ENCODE measurements at regions not wholly inside any gene's neighbourhood (a gene's known extent, or its start where the extent isn't known, plus 50 kb on each side); places are given as distances from the start of the nearest gene placed in this dataset.

DNA sequence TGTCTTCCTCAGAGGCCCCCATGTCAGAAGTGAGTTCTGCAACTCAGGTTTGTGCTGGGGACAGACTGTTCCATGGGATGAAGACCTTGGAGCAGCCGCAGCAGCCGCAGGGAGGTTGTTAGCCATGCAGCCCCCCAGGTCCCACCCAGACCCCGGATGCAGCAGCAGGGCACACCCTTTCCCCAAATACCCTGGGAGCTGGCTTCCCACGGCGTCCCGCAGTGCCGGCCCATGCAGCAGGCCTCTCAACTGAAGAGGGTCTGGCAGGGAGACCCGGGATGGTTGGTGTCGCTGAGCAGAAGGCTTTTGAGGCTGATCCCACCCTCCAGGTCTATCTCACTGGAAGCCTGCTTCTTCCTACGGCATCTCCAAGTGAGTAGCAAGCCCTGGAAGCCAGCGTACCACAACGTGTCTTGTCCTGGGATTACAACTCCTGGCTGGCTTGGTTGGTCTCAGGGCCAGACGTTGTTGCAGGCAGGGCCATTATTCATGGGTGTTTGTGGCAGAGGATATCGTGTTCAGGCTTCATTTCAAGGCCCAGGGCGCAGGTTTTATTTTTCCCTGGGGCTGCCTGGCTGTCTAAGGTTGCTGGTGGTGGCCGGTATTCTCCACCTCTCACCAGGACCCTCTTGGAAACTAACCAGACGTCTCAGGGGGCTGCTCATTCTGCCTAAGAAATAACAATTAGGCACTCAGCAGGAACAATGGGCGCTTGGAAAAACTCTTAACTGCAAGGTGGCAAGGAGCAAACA lies 223.2 kb downstream of the C16orf95 start:
- TF ChIP-seq, protein P1, sequence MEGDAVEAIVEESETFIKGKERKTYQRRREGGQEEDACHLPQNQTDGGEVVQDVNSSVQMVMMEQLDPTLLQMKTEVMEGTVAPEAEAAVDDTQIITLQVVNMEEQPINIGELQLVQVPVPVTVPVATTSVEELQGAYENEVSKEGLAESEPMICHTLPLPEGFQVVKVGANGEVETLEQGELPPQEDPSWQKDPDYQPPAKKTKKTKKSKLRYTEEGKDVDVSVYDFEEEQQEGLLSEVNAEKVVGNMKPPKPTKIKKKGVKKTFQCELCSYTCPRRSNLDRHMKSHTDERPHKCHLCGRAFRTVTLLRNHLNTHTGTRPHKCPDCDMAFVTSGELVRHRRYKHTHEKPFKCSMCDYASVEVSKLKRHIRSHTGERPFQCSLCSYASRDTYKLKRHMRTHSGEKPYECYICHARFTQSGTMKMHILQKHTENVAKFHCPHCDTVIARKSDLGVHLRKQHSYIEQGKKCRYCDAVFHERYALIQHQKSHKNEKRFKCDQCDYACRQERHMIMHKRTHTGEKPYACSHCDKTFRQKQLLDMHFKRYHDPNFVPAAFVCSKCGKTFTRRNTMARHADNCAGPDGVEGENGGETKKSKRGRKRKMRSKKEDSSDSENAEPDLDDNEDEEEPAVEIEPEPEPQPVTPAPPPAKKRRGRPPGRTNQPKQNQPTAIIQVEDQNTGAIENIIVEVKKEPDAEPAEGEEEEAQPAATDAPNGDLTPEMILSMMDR (IDR thresholded peaks at IDR 0.05; ENCODE audit: insufficient read depth, missing control alignments): no peak
- no peak for FAIRE-seq
- no peak for DNase-seq (ENCODE audit: insufficient read length, low spot score)

DNA sequence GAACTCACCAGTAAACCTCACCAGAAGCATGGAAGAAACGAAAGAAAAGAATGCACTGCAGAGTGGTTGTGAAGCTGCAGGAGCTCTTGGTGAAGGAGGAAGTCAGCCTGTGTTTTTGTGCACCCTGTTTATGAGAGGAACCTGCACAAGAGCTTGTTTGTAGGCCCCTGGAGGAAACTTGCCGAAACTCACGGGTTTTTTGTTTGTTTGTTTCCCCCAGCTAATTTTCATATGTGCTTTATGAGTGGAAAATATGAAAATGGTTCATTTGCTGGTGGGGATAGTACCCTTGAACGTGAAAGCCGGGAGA lies 222.7 kb downstream of the C16orf95 start:
- FAIRE-seq (no peak), DNase-seq (ENCODE audit: insufficient read length, low spot score) (no peak)
- TF ChIP-seq, protein P1 (IDR thresholded peaks at IDR 0.05; ENCODE audit: insufficient read depth, missing control alignments): no peak

DNA sequence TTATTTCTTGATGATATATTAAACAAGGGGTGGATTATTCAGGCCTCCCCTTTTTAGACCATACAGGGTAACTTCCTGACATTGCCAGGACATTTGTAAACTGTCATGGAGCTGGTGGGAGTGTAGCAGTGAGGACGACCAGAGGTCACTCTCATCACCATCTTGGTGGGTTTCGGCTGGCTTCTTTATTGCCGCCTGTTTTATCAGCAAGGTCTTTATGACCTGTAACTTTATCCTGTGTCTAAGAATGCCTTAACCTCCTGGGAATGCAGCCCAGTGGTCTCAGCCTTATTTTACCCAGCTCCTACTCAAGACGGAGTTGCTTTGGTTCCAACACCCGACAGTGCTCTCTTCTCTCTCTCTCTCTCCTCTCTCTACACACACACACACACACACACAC lies 221.9 kb downstream of the C16orf95 start:
- no peak for DNase-seq (ENCODE audit: insufficient read length, low spot score)
- TF ChIP-seq, protein P1 (IDR thresholded peaks at IDR 0.05; ENCODE audit: insufficient read depth, missing control alignments): no peak

DNA sequence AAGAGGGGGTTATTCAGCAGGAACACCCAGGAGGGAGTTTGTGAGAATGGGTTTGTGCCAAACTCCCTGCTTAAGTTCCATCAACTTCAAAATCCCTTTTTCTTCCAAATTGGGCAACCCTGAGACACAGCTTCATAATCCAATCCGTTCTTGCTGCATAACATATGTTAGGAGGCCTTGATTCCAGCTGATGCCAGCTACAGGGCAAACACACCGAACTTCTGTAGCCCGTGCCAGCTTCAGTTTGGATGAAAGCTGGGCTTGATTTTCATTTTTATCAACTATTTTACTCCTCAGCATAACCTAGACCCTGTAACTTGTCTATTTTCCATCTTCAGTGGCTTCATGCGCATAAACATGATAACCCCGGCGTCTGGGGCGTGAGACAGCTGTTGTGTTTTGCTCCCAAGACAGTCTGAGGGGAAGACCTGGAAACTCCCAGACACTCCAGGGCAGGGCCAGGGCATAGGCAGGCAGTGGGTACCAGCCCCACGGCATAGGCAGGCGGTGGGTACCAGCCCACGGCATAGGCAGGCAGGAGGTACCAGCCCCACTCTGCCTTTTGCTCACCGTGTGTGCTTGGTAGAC lies 220.4 kb downstream of the C16orf95 start:
- no peak for DNase-seq (ENCODE audit: insufficient read length, low spot score)
- TF ChIP-seq, protein P1 (IDR thresholded peaks at IDR 0.05; ENCODE audit: insufficient read depth, missing control alignments): no peak
- no peak for FAIRE-seq

More for the DNA sequence above, 221.9 kb downstream of the C16orf95 start:
- no peak for FAIRE-seq

DNA sequence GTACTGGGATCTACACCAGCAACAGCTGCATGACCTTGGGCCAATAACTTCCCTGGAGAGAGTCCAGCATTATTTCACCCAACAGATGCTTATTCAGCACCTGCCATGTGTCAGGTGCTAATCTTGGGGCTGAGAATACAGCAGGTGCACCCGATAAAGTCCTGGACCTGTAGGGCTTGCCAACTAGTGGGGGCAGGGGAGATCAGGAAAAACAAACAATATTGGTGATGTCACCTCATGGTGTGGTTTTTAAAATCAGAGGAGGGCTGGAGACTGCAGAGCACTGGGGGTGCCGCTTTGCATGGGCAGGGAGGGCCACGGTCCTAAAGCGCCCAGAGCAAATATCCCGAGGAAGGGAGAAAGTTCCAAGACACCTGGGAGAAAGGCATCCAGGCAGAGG lies 218.8 kb downstream of the C16orf95 start:
- FAIRE-seq (no peak), DNase-seq (ENCODE audit: insufficient read length, low spot score) (no peak)
- TF ChIP-seq, protein P1 (IDR thresholded peaks at IDR 0.05; ENCODE audit: insufficient read depth, missing control alignments): no peak

DNA sequence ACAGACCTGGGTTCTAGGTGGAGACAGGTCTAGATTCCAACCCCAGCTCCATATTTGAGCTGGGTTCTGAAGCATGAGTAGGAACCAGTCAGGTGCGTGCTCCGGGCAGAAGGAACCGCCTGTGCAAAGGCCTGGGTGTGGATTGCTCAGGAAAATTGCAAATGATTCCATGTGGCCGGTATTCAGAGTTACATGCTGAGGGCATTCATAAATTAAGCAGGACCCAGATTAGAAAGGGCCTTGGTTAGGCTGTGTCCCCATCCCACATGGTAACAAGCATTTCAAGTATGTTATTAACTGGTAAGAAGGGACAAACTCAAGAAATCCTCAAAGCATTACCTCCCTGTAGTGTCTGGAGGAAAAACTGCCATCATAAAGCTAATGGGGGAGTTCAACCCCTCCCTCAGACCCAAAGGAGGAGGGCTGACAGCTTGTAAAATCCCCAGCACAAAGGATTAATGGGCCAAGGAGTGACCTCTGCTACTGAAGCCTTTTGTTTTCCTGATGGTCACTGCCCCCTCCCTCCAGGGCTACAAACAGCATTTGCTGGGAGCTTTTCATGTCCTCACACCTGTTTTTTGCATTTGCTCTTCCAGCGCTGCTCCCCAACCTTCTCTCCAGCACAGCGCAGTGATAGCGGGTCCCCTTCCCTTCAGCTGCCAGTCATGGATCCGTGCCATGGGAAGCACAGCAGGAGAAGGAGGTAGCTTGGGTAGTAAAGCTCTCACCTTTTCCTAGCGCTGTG lies 218.0 kb downstream of the C16orf95 start:
- DNase-seq (ENCODE audit: insufficient read length, low spot score) (no peak), FAIRE-seq (no peak)
- TF ChIP-seq, protein P1 (IDR thresholded peaks at IDR 0.05; ENCODE audit: insufficient read depth, missing control alignments): no peak

All from D721Med (cell line).